ENCODE measurements at regions not wholly inside any gene's neighbourhood (a gene's known extent, or its start where the extent isn't known, plus 50 kb on each side); places are given as distances from the start of the nearest gene placed in this dataset.

- no peak for TF ChIP-seq ETS1 (conservative IDR thresholded peaks at IDR 0.05; ENCODE audit: control insufficient read depth, low read depth, low read length)
- TF ChIP-seq ILF3 (IDR thresholded peaks at IDR 0.05; ENCODE audit: borderline replicate concordance): no peak
- no peak for TF ChIP-seq ZNF830 (CRISPR knock-in tag; IDR thresholded peaks at IDR 0.05)
- no peak for TF ChIP-seq MYBL2 (IDR thresholded peaks at IDR 0.05; ENCODE audit: low read depth)
- no peak for TF ChIP-seq MYBL2 (CRISPR knock-in tag; IDR thresholded peaks at IDR 0.05; ENCODE audit: borderline replicate concordance)
- TF ChIP-seq CLOCK (CRISPR knock-in tag; IDR thresholded peaks at IDR 0.05; ENCODE audit: borderline replicate concordance): no peak
- no peak for TF ChIP-seq ZNF57 (CRISPR knock-in tag; IDR thresholded peaks at IDR 0.05)
- no peak for TF ChIP-seq SRSF1 (IDR thresholded peaks at IDR 0.05; ENCODE audit: low read depth, low read length)
- TF ChIP-seq TSHZ1 (CRISPR knock-in tag; IDR thresholded peaks at IDR 0.05): no peak
Measured at GRCh38 chr3:84600703-84601225, 358.0 kb upstream of the CADM2 start (continued).
